ENCODE measurements at regions not wholly inside any gene's neighbourhood (a gene's known extent, or its start where the extent isn't known, plus 50 kb on each side); places are given as distances from the start of the nearest gene placed in this dataset.

- no peaks in the 10 kb centered on the region for H3K27me3 ChIP-seq
- H3K4me1 ChIP-seq: no peaks in the 10 kb centered on the region
- no peaks in the 10 kb centered on the region for H3K36me3 ChIP-seq
- no peaks in the 10 kb centered on the region for H3K9me3 ChIP-seq
- TF ChIP-seq POLR2A (IDR thresholded peaks at IDR 0.05) (no peak), POLR2AphosphoS5 (IDR thresholded peaks at IDR 0.05) (no peak), EP300 (IDR thresholded peaks at IDR 0.05) (no peak)
- TF ChIP-seq, protein P1, sequence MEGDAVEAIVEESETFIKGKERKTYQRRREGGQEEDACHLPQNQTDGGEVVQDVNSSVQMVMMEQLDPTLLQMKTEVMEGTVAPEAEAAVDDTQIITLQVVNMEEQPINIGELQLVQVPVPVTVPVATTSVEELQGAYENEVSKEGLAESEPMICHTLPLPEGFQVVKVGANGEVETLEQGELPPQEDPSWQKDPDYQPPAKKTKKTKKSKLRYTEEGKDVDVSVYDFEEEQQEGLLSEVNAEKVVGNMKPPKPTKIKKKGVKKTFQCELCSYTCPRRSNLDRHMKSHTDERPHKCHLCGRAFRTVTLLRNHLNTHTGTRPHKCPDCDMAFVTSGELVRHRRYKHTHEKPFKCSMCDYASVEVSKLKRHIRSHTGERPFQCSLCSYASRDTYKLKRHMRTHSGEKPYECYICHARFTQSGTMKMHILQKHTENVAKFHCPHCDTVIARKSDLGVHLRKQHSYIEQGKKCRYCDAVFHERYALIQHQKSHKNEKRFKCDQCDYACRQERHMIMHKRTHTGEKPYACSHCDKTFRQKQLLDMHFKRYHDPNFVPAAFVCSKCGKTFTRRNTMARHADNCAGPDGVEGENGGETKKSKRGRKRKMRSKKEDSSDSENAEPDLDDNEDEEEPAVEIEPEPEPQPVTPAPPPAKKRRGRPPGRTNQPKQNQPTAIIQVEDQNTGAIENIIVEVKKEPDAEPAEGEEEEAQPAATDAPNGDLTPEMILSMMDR (IDR thresholded peaks at IDR 0.05): no peak
- no peak overlapping the region for H3K27ac ChIP-seq
- no peak for DNase-seq
- H3K4me3 ChIP-seq: no peak overlapping the region
- WGBS, 2 donors: 37 to 47% methylated on average over 4 of the region's 4 CpGs
- ATAC-seq (ENCODE audit: low FRiP score in 2 of 2): no peak
These were observed 591.2 kb downstream of the TLR4 start for GRCh38 chr9:118295413-118295812.

DNA sequence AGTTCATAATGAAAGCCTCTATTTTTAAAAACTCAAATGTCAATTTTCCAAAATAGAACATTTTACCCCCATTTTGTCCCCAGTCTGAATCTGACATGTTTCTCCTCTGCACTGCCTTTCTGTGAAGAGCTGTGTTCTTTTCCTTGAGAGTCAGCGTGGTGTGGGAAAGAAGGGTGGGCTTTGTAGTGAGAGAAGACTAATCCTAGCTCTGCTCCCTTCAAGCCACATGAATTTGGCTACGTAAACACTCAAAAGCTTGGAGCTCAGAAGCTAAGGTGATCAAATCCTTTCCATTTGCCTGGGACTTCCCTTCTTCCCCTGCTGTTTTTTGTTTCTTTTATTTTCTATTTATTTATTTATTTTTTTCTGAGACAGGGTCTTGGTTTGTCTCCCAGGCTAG, 598.5 kb downstream of the TLR4 start:
- Histone ChIP-seq H3K27ac (no peak overlapping the region), H3K4me3 (no peak overlapping the region), H3K27me3 (no peaks in the 10 kb centered on the region), H3K9me3 (no peaks in the 10 kb centered on the region), H3K36me3 (no peaks in the 10 kb centered on the region), H3K4me1 (no peaks in the 10 kb centered on the region)
- no peak for DNase-seq
- TF ChIP-seq POLR2A (IDR thresholded peaks at IDR 0.05) (no peak), EP300 (IDR thresholded peaks at IDR 0.05) (no peak), POLR2AphosphoS5 (IDR thresholded peaks at IDR 0.05) (no peak)
- TF ChIP-seq, protein P1 (IDR thresholded peaks at IDR 0.05): no peak
- 73 to 76% methylated on average over 2 of the region's 2 CpGs for WGBS, 2 donors
- ATAC-seq (ENCODE audit: low FRiP score in 2 of 2): no peak

- Histone ChIP-seq H3K9me3 (no peaks in the 10 kb centered on the region), H3K4me3 (no peak overlapping the region), H3K27ac (no peak overlapping the region), H3K36me3 (no peaks in the 10 kb centered on the region), H3K4me1 (no peaks in the 10 kb centered on the region), H3K27me3 (no peaks in the 10 kb centered on the region)
- TF ChIP-seq POLR2A (IDR thresholded peaks at IDR 0.05): no peak
- ATAC-seq (ENCODE audit: low FRiP score in 2 of 2): no peak
- 69 to 78% methylated on average over 3 of the region's 3 CpGs for WGBS, 2 donors
- DNase-seq: no peak
These were observed 599.0 kb downstream of the TLR4 start for GRCh38 chr9:118303216-118303615.

DNA sequence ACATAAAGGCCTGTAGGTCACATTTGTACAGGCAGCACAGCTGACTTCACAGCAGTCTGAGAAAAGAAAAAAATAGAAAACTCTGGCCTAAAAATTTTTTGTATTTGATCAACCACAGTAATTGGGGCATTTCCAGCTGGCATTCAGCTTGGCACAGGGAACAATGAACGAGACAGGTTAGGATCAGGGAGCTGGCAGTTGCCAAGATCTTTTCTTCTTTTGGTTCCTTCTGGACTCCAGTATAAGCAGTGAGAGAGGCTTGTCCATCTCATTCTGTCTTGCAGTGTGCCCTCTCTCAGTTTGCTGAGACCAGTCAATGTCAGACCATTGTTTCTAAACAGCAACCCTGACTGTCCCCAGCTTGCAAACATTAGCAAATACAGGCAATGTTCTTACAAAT, 601.1 kb downstream of the TLR4 start:
- Histone ChIP-seq H3K27ac (no peak overlapping the region), H3K9me3 (no peaks in the 10 kb centered on the region), H3K4me1 (no peaks in the 10 kb centered on the region), H3K4me3 (no peak overlapping the region), H3K36me3 (no peaks in the 10 kb centered on the region), H3K27me3 (no peaks in the 10 kb centered on the region)
- DNase-seq: no peak
- ATAC-seq (ENCODE audit: low FRiP score in 2 of 2): no peak
- TF ChIP-seq POLR2A (IDR thresholded peaks at IDR 0.05): no peak
- TF ChIP-seq, protein P1 (IDR thresholded peaks at IDR 0.05): no peak
- TF ChIP-seq POLR2AphosphoS5 (IDR thresholded peaks at IDR 0.05): no peak
- TF ChIP-seq EP300 (IDR thresholded peaks at IDR 0.05): no peak
- WGBS, 2 donors: 32 to 58% methylated on average over 1 of the region's 1 CpG

DNA sequence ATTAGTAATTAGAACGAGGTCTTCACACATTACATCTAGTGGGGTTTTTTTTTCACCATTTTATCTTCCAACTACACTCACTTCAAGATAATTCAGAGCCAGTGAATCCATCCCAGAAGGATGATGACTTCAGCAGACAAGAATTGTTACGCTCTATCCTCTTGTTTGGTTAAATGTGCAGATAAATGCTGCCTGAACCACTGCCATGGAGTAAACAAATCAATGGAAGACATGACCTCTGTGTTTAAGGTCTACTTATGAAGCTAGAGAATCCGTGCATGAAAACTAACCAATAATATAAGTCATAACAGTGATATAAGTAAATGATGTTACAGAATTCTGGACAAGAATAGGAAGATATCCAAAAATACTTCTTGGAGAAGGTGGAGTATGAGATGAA, 602.6 kb downstream of the TLR4 start:
- 50 to 52% methylated on average over 3 of the region's 3 CpGs for WGBS, 2 donors
- no peak for DNase-seq
- ATAC-seq (ENCODE audit: low FRiP score in 2 of 2): no peak
- Histone ChIP-seq H3K27ac (no peak overlapping the region), H3K36me3 (no peaks in the 10 kb centered on the region), H3K9me3 (no peaks in the 10 kb centered on the region), H3K4me1 (no peaks in the 10 kb centered on the region), H3K4me3 (no peak overlapping the region), H3K27me3 (no peaks in the 10 kb centered on the region)
- no peak for TF ChIP-seq EP300 (IDR thresholded peaks at IDR 0.05)
- TF ChIP-seq POLR2AphosphoS5 (IDR thresholded peaks at IDR 0.05): no peak
- TF ChIP-seq, protein P1 (IDR thresholded peaks at IDR 0.05): no peak

Data from upper lobe of left lung (tissue), 6 donors.